CD4-positive, alpha-beta T cell treated with Interleukin-15 for 1 hour (primary cell): ENCODE measurements at regions not wholly inside any gene's neighbourhood (a gene's known extent, or its start where the extent isn't known, plus 50 kb on each side); places are given as distances from the start of the nearest gene placed in this dataset.

ENCODE experiments used
- DNase-seq: peaks from one replicate; pipeline ENCODE4 v3.0.0-alpha.2; 2020

GRCh38 chr9:134276453-134277245, 49.6 kb upstream of the RXRA start:
- no peak for DNase-seq
